ENCODE measurements at regions not wholly inside any gene's neighbourhood (a gene's known extent, or its start where the extent isn't known, plus 50 kb on each side); places are given as distances from the start of the nearest gene placed in this dataset.

DNA sequence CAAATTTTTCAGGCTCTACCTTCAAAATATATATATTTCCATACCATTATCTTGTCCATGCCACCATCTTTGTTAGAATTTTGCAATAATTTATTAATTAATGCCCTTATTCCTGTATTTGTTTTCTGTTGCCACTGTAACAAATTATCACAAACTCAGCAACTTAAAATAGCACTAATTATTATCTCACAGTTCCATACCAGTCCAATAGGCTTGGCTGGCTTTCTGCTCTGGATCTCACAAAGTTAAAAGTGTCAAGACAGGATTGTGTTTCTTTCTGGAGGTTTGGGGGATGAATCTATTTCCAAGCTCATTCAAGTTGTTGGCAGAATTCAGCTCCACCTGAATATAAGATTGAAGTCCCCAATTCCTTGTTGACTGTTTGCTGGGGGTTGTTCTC is 58.6 kb upstream of the SLC38A4 start:
- Mint-ChIP-seq H3K9me3 (ENCODE audit: unreplicated experiment) (peaks cover 17% of the 10 kb centered on the region), H3K27ac (ENCODE audit: unreplicated experiment) (no peak overlapping the region), H3K36me3 (ENCODE audit: unreplicated experiment) (peaks cover 2% of the 10 kb centered on the region), H3K4me3 (ENCODE audit: unreplicated experiment) (no peak overlapping the region), H3K27me3 (ENCODE audit: unreplicated experiment) (no peaks in the 10 kb centered on the region), H3K4me1 (ENCODE audit: unreplicated experiment) (peaks cover 2% of the 10 kb centered on the region)
- TF ChIP-seq, protein P1, sequence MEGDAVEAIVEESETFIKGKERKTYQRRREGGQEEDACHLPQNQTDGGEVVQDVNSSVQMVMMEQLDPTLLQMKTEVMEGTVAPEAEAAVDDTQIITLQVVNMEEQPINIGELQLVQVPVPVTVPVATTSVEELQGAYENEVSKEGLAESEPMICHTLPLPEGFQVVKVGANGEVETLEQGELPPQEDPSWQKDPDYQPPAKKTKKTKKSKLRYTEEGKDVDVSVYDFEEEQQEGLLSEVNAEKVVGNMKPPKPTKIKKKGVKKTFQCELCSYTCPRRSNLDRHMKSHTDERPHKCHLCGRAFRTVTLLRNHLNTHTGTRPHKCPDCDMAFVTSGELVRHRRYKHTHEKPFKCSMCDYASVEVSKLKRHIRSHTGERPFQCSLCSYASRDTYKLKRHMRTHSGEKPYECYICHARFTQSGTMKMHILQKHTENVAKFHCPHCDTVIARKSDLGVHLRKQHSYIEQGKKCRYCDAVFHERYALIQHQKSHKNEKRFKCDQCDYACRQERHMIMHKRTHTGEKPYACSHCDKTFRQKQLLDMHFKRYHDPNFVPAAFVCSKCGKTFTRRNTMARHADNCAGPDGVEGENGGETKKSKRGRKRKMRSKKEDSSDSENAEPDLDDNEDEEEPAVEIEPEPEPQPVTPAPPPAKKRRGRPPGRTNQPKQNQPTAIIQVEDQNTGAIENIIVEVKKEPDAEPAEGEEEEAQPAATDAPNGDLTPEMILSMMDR (IDR thresholded peaks at IDR 0.05): no peak
- DNase-seq (ENCODE audit: extremely low spot score, unreplicated experiment): no peak

DNA sequence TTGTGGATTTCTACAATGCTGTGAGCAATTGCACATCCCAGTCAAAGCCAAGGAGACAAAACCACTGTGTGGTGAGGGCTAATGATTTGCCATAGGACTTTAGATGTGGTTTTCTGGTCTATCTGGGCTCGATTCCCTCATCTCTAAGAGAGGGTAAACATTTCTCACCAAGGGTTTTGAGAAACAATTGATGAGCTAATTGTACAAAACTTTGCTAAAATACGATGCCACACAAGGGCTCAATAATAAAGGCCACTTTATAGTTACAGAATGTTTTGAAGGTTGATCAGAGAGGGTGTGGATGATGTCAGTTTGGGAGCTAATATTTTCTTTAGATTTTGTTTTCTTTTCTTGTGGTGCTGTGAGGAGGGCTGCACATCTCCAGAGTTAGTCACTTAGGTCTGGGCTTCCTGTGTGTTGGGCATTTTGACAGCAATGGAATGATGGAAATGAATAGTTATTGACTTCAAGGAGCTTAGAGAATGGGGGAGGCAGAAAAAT is 60.8 kb upstream of the SLC38A4 start:
- H3K27ac Mint-ChIP-seq (ENCODE audit: unreplicated experiment): no peak overlapping the region
- H3K36me3 Mint-ChIP-seq (ENCODE audit: unreplicated experiment): peaks cover 2% of the 10 kb centered on the region
- DNase-seq (ENCODE audit: extremely low spot score, unreplicated experiment): no peak

DNA sequence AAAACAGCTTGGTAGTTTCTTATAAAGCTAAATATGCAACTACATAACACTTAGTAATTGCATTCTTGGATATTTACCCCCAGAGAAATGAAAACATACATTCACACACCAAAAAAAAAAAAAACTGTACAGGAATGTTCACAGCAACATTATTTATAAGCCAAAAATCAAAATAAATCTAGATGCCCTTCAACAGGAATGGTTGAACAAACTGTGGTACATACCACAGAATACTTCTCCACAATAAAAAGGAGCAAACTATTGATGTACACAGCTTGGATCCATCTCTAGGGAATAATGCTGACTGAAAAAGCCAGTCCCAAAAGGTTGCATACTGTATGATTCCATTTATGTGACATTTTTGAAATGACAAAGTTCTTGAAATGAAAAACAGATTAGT is 62.1 kb upstream of the SLC38A4 start:
- Mint-ChIP-seq H3K36me3 (ENCODE audit: unreplicated experiment) (peaks cover 2% of the 10 kb centered on the region), H3K27ac (ENCODE audit: unreplicated experiment) (no peak overlapping the region), H3K27me3 (ENCODE audit: unreplicated experiment) (no peaks in the 10 kb centered on the region), H3K4me1 (ENCODE audit: unreplicated experiment) (peaks cover 24% of the 10 kb centered on the region), H3K4me3 (ENCODE audit: unreplicated experiment) (peak overlapping the region; percentile 9), H3K9me3 (ENCODE audit: unreplicated experiment) (no peaks in the 10 kb centered on the region)
- TF ChIP-seq, protein P1 (IDR thresholded peaks at IDR 0.05): no peak
- no peak for DNase-seq (ENCODE audit: extremely low spot score, unreplicated experiment)

More for the DNA sequence above, 60.8 kb upstream of the SLC38A4 start:
- H3K4me3 Mint-ChIP-seq (ENCODE audit: unreplicated experiment): no peak overlapping the region
- peaks cover 5% of the 10 kb centered on the region for H3K9me3 Mint-ChIP-seq (ENCODE audit: unreplicated experiment)
- H3K27me3 Mint-ChIP-seq (ENCODE audit: unreplicated experiment): no peaks in the 10 kb centered on the region
- TF ChIP-seq, protein P1 (IDR thresholded peaks at IDR 0.05): no peak
- peaks cover 13% of the 10 kb centered on the region for H3K4me1 Mint-ChIP-seq (ENCODE audit: unreplicated experiment)

DNA sequence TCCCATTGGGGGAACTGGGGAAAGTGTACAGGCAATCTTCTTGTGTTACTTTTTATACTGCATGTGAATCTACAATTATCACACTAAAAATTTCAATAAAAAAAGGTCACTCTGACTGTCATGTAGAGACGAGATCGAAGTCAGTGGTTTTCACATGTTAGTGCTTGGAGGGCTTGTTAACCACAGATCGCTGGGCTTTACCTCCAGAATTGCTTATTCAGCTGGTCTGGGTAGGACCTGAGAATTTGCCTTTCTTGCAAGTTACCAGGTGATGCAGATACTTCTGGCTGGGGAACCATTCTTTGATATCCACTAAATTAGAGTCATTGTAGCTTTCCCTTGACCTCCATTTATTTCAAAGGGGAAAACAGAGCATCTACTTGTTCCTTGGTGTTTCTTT is 62.8 kb upstream of the SLC38A4 start:
- Mint-ChIP-seq H3K27ac (ENCODE audit: unreplicated experiment) (no peak overlapping the region), H3K27me3 (ENCODE audit: unreplicated experiment) (no peaks in the 10 kb centered on the region), H3K9me3 (ENCODE audit: unreplicated experiment) (no peaks in the 10 kb centered on the region), H3K4me1 (ENCODE audit: unreplicated experiment) (peaks cover 28% of the 10 kb centered on the region), H3K4me3 (ENCODE audit: unreplicated experiment) (no peak overlapping the region), H3K36me3 (ENCODE audit: unreplicated experiment) (peaks cover 2% of the 10 kb centered on the region)
- TF ChIP-seq, protein P1 (IDR thresholded peaks at IDR 0.05): no peak
- DNase-seq (ENCODE audit: extremely low spot score, unreplicated experiment): no peak

DNA sequence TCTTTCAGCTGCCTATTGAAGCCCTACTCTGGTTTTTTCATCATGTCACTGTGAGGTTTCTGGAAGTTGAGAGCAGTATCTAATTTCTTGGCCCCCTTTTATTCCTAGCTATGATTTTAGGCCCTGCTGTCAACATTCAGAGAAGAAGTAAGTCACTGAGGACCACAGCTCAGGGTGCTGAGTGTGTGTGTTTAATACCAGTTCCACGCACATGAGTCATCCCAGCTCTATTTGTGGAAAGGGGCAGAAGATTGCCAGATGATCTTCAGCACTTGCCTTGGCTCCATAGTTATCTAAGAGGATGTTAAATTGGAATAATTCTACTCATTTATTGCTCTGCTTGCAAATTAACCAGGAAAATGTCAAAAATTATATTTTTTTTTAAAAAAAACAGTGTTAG is 65.5 kb upstream of the SLC38A4 start:
- no peak overlapping the region for H3K27ac Mint-ChIP-seq (ENCODE audit: unreplicated experiment)
- H3K27me3 Mint-ChIP-seq (ENCODE audit: unreplicated experiment): no peaks in the 10 kb centered on the region
- H3K4me1 Mint-ChIP-seq (ENCODE audit: unreplicated experiment): peaks cover 26% of the 10 kb centered on the region
- H3K36me3 Mint-ChIP-seq (ENCODE audit: unreplicated experiment): no peaks in the 10 kb centered on the region
- H3K9me3 Mint-ChIP-seq (ENCODE audit: unreplicated experiment): no peaks in the 10 kb centered on the region
- no peak for DNase-seq (ENCODE audit: extremely low spot score, unreplicated experiment)
- TF ChIP-seq, protein P1 (IDR thresholded peaks at IDR 0.05): no peak
- H3K4me3 Mint-ChIP-seq (ENCODE audit: unreplicated experiment): no peak overlapping the region
